Activated naive CD8-positive, alpha-beta T cell treated with anti-CD3 and anti-CD28 coated beads, Interleukin-2, amount 50 U/mL, for 24 hours (primary cell): ENCODE measurements at regions not wholly inside any gene's neighbourhood (a gene's known extent, or its start where the extent isn't known, plus 50 kb on each side); places are given as distances from the start of the nearest gene placed in this dataset.

Source experiments
- ATAC-seq: fragments of 150-1000 bp; cut with Tn5 transposase; one replicate; pipeline ENCODE4 v1.10.0; 2021
- DNase-seq: peaks from one replicate; pipeline ENCODE4 v3.0.0; 2021
- H3K27ac Mint-ChIP-seq: one replicate; pipeline ENCODE4 v1.8.0; 2021; ENCODE audit warnings: mild to moderate bottlenecking, mixed read lengths
- H3K27me3 Mint-ChIP-seq: one replicate; pipeline ENCODE4 v1.8.0; 2021; ENCODE audit warnings: mixed read lengths
- H3K36me3 Mint-ChIP-seq: one replicate; pipeline ENCODE4 v1.8.0; 2021; ENCODE audit warnings: low read depth, mixed read lengths
- H3K4me1 Mint-ChIP-seq: one replicate; pipeline ENCODE4 v1.8.0; 2021; ENCODE audit warnings: mixed read lengths
- H3K4me3 Mint-ChIP-seq: one replicate; pipeline ENCODE4 v1.8.0; 2021; ENCODE audit warnings: mild to moderate bottlenecking, moderate library complexity, mixed read lengths
- H3K9me3 Mint-ChIP-seq: one replicate; pipeline ENCODE4 v1.8.0; 2021; ENCODE audit warnings: mixed read lengths

- Mint-ChIP-seq H3K4me1 (no peaks in the 10 kb centered on the region), H3K27ac (no peak overlapping the region), H3K36me3 (peaks cover 34% of the 10 kb centered on the region), H3K4me3 (no peak overlapping the region), H3K27me3 (no peaks in the 10 kb centered on the region), H3K9me3 (no peaks in the 10 kb centered on the region)
- no peak for DNase-seq
- ATAC-seq: no peak
Observed at GRCh38 chr4:122259849-122260248, 107.7 kb downstream of the BLTP1 start.

- Mint-ChIP-seq H3K4me1 (no peaks in the 10 kb centered on the region), H3K9me3 (no peaks in the 10 kb centered on the region), H3K36me3 (peaks cover 29% of the 10 kb centered on the region), H3K4me3 (no peak overlapping the region), H3K27ac (no peak overlapping the region), H3K27me3 (no peaks in the 10 kb centered on the region)
- ATAC-seq (no peak), DNase-seq (no peak)
Observed at GRCh38 chr4:122276359-122276758, 102.5 kb upstream of the ADAD1 start.

GRCh38 chr4:122278976-122279375 lies 99.8 kb upstream of the ADAD1 start:
- Mint-ChIP-seq H3K36me3 (peaks cover 26% of the 10 kb centered on the region), H3K27me3 (no peaks in the 10 kb centered on the region), H3K4me3 (no peak overlapping the region), H3K27ac (no peak overlapping the region), H3K4me1 (no peaks in the 10 kb centered on the region), H3K9me3 (no peaks in the 10 kb centered on the region)
- no peak for DNase-seq
- no peak for ATAC-seq

GRCh38 chr4:122279670-122280069 lies 99.1 kb upstream of the ADAD1 start:
- Mint-ChIP-seq H3K27ac (no peak overlapping the region), H3K27me3 (no peaks in the 10 kb centered on the region), H3K4me1 (no peaks in the 10 kb centered on the region), H3K9me3 (no peaks in the 10 kb centered on the region), H3K4me3 (no peak overlapping the region), H3K36me3 (peaks cover 26% of the 10 kb centered on the region)
- DNase-seq (no peak), ATAC-seq (no peak)

GRCh38 chr4:122285285-122285684 lies 93.5 kb upstream of the ADAD1 start:
- no peaks in the 10 kb centered on the region for H3K4me1 Mint-ChIP-seq
- H3K27me3 Mint-ChIP-seq: no peaks in the 10 kb centered on the region
- H3K27ac Mint-ChIP-seq: no peak overlapping the region
- H3K36me3 Mint-ChIP-seq: peaks cover 25% of the 10 kb centered on the region
- no peak for DNase-seq
- no peaks in the 10 kb centered on the region for H3K9me3 Mint-ChIP-seq
- ATAC-seq: no peak
- no peak overlapping the region for H3K4me3 Mint-ChIP-seq

- Mint-ChIP-seq H3K4me3 (no peak overlapping the region), H3K36me3 (peaks cover 32% of the 10 kb centered on the region), H3K4me1 (no peaks in the 10 kb centered on the region), H3K9me3 (peaks cover 4% of the 10 kb centered on the region), H3K27me3 (no peaks in the 10 kb centered on the region), H3K27ac (no peak overlapping the region)
- no peak for ATAC-seq
- DNase-seq: no peak
Observed at GRCh38 chr4:122293374-122294365, 85.1 kb upstream of the ADAD1 start.

- Mint-ChIP-seq H3K9me3 (peaks cover 4% of the 10 kb centered on the region), H3K27ac (no peak overlapping the region), H3K36me3 (peaks cover 16% of the 10 kb centered on the region), H3K4me3 (no peak overlapping the region), H3K4me1 (no peaks in the 10 kb centered on the region), H3K27me3 (no peaks in the 10 kb centered on the region)
- ATAC-seq (no peak), DNase-seq (no peak)
Observed at GRCh38 chr4:122297694-122298093, 81.1 kb upstream of the ADAD1 start.

- no peaks in the 10 kb centered on the region for H3K27me3 Mint-ChIP-seq
- H3K36me3 Mint-ChIP-seq: peaks cover 6% of the 10 kb centered on the region
- H3K4me3 Mint-ChIP-seq: no peak overlapping the region
- no peaks in the 10 kb centered on the region for H3K4me1 Mint-ChIP-seq
- DNase-seq (no peak), ATAC-seq (no peak)
- H3K9me3 Mint-ChIP-seq: no peaks in the 10 kb centered on the region
- H3K27ac Mint-ChIP-seq: no peak overlapping the region
Observed at GRCh38 chr4:122300776-122301175, 78.0 kb upstream of the ADAD1 start.

GRCh38 chr4:122305853-122306252 lies 73.0 kb upstream of the ADAD1 start:
- no peak overlapping the region for H3K4me3 Mint-ChIP-seq
- H3K27me3 Mint-ChIP-seq: no peaks in the 10 kb centered on the region
- peaks cover 10% of the 10 kb centered on the region for H3K36me3 Mint-ChIP-seq
- no peaks in the 10 kb centered on the region for H3K4me1 Mint-ChIP-seq
- ATAC-seq (no peak), DNase-seq (no peak)
- no peaks in the 10 kb centered on the region for H3K9me3 Mint-ChIP-seq
- H3K27ac Mint-ChIP-seq: no peak overlapping the region

GRCh38 chr4:122309988-122310626 lies 68.7 kb upstream of the ADAD1 start:
- H3K4me1 Mint-ChIP-seq: no peaks in the 10 kb centered on the region
- ATAC-seq (no peak), DNase-seq (no peak)
- H3K4me3 Mint-ChIP-seq: no peak overlapping the region
- no peak overlapping the region for H3K27ac Mint-ChIP-seq
- no peaks in the 10 kb centered on the region for H3K9me3 Mint-ChIP-seq
- no peaks in the 10 kb centered on the region for H3K27me3 Mint-ChIP-seq
- peaks cover 5% of the 10 kb centered on the region for H3K36me3 Mint-ChIP-seq

GRCh38 chr4:122313006-122313646 lies 65.7 kb upstream of the ADAD1 start:
- no peaks in the 10 kb centered on the region for H3K9me3 Mint-ChIP-seq
- ATAC-seq: no peak
- peaks cover 11% of the 10 kb centered on the region for H3K36me3 Mint-ChIP-seq
- H3K4me1 Mint-ChIP-seq: peaks cover 4% of the 10 kb centered on the region
- DNase-seq: no peak
- no peaks in the 10 kb centered on the region for H3K27me3 Mint-ChIP-seq
- H3K4me3 Mint-ChIP-seq: no peak overlapping the region
- no peak overlapping the region for H3K27ac Mint-ChIP-seq

- no peaks in the 10 kb centered on the region for H3K9me3 Mint-ChIP-seq
- H3K27ac Mint-ChIP-seq: no peak overlapping the region
- DNase-seq: no peak
- peaks cover 32% of the 10 kb centered on the region for H3K36me3 Mint-ChIP-seq
- no peak overlapping the region for H3K4me3 Mint-ChIP-seq
- no peak for ATAC-seq
- no peaks in the 10 kb centered on the region for H3K27me3 Mint-ChIP-seq
- peaks cover 13% of the 10 kb centered on the region for H3K4me1 Mint-ChIP-seq
Observed at GRCh38 chr4:122326908-122327307, 51.9 kb upstream of the ADAD1 start.

- Mint-ChIP-seq H3K27me3 (no peaks in the 10 kb centered on the region), H3K4me3 (no peak overlapping the region), H3K4me1 (peaks cover 2% of the 10 kb centered on the region), H3K36me3 (peaks cover 30% of the 10 kb centered on the region), H3K9me3 (no peaks in the 10 kb centered on the region), H3K27ac (no peak overlapping the region)
- DNase-seq (no peak), ATAC-seq (no peak)
Observed at GRCh38 chr4:122328893-122329292, 49.9 kb upstream of the ADAD1 start.
